HG02973 (cell line): ENCODE measurements at regions not wholly inside any gene's neighbourhood (a gene's known extent, or its start where the extent isn't known, plus 50 kb on each side); places are given as distances from the start of the nearest gene placed in this dataset.
"Not testable (repeated sequence)": the region's sequence is repeated elsewhere in the genome, so short reads cannot be mapped to it uniquely, and the experiment has no call there.

ENCODE experiments used
- ATAC-seq: cut with Tn5 transposase; IDR thresholded peaks from one replicate; pipeline ENCODE4 v1.9.1; 2021; ENCODE audit warnings: moderate library complexity; ENCODE audit not compliant: unreplicated experiment

- ATAC-seq: no peak
Observed at GRCh38 chr6:114844359-114844758, 501.5 kb upstream of the HS3ST5 start.

- no peak for ATAC-seq
Observed at GRCh38 chr6:114839019-114839418, 496.2 kb upstream of the HS3ST5 start.

GRCh38 chr6:114833211-114833610 is 490.4 kb upstream of the HS3ST5 start:
- no peak for ATAC-seq

- ATAC-seq: no peak
Observed at GRCh38 chr6:114830515-114830914, 487.7 kb upstream of the HS3ST5 start.

DNA sequence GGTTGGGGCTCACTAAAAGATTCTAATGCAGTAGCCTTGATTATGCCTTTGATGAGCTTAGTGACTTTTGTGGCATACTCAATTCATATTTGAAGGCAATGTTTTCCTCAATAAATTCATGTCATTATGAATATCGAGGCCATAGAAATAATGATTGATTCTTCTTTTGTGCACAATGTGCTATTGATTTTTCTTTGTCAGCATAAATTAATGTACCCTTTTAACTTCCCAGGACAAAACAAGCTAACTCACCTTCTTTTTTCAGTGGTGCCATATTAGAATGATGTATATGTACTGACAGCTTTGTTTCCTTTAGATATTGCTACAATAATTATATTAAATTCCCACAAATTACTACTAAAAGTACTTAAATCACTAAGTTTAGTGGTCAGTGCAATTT is 484.3 kb upstream of the HS3ST5 start:
- no peak for ATAC-seq

- no peak for ATAC-seq
Observed at GRCh38 chr6:114824409-114824808, 481.6 kb upstream of the HS3ST5 start.

GRCh38 chr6:114816678-114817077 is 473.9 kb upstream of the HS3ST5 start:
- no peak for ATAC-seq

- no peak for ATAC-seq
Observed at GRCh38 chr6:114810468-114810867, 467.6 kb upstream of the HS3ST5 start.

DNA sequence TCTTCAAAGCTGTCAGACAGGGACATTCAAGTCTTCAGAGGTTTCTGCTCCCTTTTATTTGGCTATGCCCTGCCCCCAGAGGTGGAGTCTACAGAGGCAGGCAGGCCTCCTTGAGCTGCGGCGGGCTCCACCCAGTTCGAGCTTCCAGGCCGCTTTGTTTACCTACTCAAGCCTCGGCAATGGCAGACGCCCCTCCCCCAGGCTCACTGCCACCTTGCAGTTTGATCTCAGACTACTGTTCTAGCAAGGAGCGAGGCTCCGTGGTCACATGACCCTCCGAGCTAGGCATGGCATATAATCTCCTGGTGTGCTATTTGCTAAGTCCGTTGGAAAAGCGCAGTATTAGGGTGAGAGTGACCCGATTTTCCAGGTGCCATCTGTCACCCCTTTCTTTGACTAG is 462.6 kb upstream of the HS3ST5 start:
- ATAC-seq: not testable (repeated sequence)

- ATAC-seq: no peak
Observed at GRCh38 chr6:114796576-114796975, 453.8 kb upstream of the HS3ST5 start.

- no peak for ATAC-seq
Observed at GRCh38 chr6:114793428-114793827, 450.6 kb upstream of the HS3ST5 start.

DNA sequence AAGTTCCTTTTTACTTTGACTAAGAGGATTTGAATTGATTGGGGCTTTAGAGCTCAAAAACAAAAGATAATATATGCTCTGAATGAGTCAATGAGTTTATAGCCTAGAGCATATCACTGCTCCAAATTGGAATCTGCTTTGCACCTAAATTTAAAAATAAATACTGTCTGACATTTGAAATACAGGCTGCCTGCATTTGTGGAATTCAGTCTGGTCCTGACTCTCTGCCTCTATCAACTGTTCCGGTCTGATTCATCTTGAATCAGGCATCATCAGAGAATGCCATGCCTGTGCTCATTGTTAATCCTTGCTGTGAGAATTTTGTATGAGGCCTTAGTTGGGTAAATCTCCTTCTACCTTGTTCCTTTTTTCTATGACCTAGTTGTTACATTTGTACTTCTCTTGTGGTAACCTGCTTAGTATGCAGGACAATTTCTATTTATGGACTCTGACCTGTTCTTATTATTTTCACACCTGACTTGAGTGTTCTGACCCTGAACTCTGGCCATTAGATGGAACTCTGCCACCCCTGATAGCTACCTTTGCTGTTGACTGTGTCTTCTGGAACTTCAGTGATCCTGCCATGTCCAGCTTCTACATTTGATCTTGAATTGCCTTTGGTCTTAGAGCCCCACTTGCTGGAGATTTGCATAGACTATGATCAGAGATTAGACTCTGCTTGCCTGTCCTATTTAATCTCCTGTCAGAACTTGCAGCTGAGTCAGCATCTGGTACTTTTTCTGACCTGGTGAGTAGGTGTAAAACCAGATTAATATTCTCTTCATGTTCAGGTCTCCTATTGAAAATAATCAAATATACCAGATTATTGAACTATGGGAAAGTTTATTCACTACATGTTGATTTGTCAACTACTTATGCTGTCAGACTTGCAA is 442.7 kb upstream of the HS3ST5 start:
- ATAC-seq: no peak

GRCh38 chr6:114783783-114784182 is 441.0 kb upstream of the HS3ST5 start:
- no peak for ATAC-seq

GRCh38 chr6:114783083-114783482 is 440.3 kb upstream of the HS3ST5 start:
- ATAC-seq: no peak

- ATAC-seq: no peak
Observed at GRCh38 chr6:114764866-114765265, 422.0 kb upstream of the HS3ST5 start.

- ATAC-seq: no peak
Observed at GRCh38 chr6:114762145-114762544, 419.3 kb upstream of the HS3ST5 start.

- peak; percentile 51 for ATAC-seq
Observed at GRCh38 chr6:114747995-114748625, 405.3 kb upstream of the HS3ST5 start.

GRCh38 chr6:114740547-114740946 is 397.7 kb upstream of the HS3ST5 start:
- no peak for ATAC-seq

DNA sequence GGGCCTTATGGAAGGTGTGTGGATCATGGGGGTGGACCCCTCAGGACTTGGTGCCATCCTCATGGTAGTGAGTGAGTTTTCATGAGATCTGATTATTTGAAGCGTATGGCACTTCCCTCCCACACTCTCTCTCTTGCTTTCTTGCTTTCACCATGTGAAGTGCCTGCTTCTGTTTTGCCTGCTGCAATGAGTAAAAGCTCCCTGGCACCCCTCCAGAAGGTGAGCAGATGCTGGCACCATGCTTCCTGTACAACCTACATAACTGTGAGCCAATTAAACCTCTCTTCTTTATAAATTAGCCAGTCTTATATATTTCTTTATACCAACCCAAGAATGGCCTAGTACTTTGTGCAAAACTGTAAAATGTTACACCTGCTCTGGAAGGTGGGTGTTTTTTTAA is 396.8 kb upstream of the HS3ST5 start:
- no peak for ATAC-seq

- no peak for ATAC-seq
Observed at GRCh38 chr6:114735025-114735735, 392.4 kb upstream of the HS3ST5 start.

DNA sequence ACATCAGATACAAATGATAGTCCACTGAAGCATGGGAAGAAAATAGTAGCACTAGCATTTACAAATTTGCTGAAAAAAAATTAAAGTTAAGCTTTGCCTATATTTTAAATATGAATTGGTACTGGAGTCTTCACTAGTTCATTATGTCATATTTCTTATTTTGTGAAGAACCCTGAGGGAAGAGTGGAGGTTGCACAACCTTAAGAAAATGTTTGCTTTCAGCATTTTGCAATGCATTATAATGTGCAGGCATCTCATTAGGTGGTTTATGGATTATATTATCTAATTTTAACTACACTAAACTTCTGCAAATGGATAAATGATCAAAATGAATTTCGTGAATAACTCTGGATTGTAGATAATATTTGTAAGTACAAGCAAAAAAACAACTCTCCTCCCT is 390.8 kb upstream of the HS3ST5 start:
- no peak for ATAC-seq
